Pulmonary artery endothelial cell (primary cell): ENCODE measurements at regions not wholly inside any gene's neighbourhood (a gene's known extent, or its start where the extent isn't known, plus 50 kb on each side); places are given as distances from the start of the nearest gene placed in this dataset.
"Not testable (repeated sequence)": the region's sequence is repeated elsewhere in the genome, so short reads cannot be mapped to it uniquely, and the experiment has no call there.

Experiments used
- DNase-seq: peaks from one replicate; pipeline ENCODE4 v3.0.0-alpha.2; 2011; ENCODE audit warnings: low read depth, low spot score

DNA sequence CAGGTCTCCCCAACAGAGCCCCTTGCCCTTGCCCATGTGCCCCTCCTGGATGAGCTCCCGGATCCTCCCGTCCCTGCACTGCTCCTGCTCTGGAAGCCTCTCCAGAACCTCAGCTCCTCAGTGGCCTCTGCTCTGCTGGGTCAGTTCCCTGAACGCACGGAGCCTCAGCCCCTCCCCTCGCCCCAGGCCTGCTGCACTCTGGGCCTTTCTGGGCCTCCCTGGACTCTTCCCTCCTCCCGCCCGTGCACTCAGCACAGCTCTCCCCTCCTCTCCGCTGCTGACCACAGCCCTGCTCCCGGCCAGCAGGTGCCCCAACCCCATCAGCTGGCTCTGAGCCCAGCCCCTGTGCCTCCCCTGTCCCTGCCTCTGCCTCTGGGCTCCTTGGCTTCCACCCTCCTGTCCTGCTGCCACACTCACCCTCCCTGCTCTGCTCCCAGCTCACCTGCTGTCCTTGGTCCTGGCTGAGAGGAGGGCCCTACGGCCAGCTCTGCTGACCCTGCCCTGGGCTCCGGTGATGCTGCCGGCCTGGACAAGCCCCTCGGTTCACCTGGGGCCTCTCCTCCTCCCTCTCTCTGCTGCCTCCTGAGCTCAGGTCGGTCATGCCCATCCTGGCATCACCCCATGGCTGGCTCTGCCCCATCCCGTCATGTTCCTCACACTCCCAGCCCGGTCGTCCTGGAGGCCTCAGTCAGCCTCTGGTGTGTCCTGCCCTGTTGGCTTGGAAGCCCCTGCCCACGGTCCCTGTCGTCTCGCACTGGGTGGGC, 248.4 kb downstream of the TMEM121 start:
- not testable (repeated sequence) for DNase-seq

DNA sequence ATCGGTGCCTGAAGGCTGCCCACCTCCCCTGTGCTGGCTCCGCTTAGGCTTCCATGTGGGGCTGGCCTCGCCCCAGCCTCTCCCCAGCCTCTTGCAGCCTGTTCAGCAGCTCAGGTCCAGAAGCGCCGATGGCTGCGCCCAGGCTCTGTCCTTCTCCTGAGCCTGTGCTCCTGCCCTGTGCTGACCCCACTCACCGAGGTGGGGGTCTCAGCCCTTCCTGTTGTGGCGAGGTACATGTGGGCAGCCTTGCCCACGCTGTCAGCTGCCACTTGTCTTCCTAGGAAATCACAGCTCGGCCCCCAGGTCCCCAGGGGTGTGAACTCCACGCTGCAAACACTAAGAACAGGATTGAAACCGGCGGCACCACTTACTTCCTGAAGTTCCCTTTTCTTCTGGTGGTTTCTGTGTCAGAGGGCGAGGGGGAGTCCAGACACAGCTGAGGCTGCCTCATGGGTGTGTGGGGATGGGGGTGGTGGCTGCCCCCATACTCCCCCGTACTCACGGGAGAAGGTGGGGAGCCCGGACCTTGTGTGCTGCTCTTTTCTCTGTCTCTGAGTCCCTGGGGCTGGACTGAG, 249.1 kb downstream of the TMEM121 start:
- not testable (repeated sequence) for DNase-seq

GRCh38 chr14:105776112-105776511, 249.7 kb downstream of the TMEM121 start:
- not testable (repeated sequence) for DNase-seq

- DNase-seq = no peak
These were observed 250.5 kb downstream of the TMEM121 start for GRCh38 chr14:105776924-105777323.

- no peak for DNase-seq
These were observed 257.3 kb downstream of the TMEM121 start for GRCh38 chr14:105783707-105784106.

- no peak for DNase-seq
These were observed 267.5 kb downstream of the TMEM121 start for GRCh38 chr14:105793836-105794235.

DNA sequence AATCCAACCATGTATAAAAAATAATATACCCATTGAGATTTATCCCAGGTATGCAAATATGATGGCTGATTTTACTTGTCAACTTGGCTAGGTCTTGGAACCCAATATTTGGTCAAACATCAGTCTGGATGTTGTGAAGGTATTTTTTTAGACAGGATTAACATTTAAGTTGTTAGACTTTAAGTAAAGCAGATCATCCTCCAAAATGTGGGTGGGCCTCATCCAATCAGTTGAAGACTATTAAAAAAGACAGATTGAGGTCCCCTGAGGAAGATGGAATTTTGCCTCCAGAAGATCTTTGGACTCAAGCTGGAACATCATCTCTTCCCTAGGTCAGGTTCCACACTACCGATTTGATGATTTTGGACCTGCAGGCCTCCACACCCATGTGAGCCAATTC, 271.2 kb downstream of the TMEM121 start:
- DNase-seq = no peak

DNA sequence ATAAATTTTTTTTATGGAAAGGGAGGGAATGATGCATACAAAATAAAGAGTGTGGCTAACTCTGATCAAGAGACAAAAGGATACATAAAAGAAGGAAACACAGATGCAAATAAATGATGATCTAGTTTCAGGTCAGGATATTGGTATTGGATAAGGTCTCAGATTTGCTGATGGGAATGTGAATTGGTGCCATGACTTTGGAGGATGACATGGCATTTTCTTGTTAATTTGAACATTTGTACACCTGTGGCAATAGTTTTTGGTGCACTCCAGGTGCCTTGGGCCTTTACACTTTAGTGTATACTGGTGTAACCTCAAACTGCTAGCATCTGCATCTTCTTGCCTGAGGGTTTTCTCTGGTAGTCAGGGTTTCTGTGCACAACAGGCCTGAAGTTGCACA, 279.3 kb downstream of the TMEM121 start:
- no peak for DNase-seq

GRCh38 chr14:105806568-105806967, 280.2 kb downstream of the TMEM121 start:
- DNase-seq = no peak

GRCh38 chr14:105817971-105818711, 291.8 kb downstream of the TMEM121 start:
- no peak for DNase-seq

DNA sequence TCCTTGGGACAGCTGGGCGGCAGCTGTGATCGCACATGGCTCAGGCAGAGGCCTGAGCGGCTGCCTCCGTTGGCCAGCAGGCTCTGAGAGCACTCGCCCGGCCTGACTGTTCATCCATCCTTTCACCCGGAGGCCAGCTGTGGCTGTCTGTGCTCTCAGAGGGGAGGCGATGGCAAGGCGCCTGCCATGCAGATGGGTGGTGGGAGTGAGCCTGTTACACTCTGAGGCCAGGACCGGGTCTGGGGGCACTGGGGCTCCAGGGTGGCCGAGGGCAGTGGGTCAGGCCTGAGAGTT, 292.3 kb downstream of the TMEM121 start:
- no peak for DNase-seq

DNA sequence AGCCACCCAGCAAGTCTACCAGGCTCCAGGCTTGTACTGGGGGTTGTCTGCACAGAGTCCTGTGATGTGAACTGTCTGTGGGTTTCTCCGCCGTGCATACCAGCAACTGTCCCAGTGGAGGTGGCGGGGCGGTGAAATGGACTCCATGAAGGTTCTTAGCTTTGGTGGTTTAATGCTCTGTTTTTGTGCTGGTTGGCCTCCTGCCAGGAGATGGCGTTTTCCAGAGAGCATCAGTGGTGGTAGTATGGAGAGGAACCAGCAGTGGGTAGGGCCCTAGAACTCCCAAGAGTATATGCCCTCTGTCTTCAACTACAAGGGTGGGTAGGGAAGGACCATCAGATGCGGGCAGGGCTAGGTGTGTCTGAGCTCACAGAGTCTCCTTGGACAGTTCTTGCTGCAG, 303.8 kb downstream of the TMEM121 start:
- DNase-seq = no peak

- DNase-seq = no peak
These were observed 309.8 kb downstream of the TMEM121 start for GRCh38 chr14:105836160-105836559.

GRCh38 chr14:105836730-105837129, 310.3 kb downstream of the TMEM121 start:
- DNase-seq = no peak

DNA sequence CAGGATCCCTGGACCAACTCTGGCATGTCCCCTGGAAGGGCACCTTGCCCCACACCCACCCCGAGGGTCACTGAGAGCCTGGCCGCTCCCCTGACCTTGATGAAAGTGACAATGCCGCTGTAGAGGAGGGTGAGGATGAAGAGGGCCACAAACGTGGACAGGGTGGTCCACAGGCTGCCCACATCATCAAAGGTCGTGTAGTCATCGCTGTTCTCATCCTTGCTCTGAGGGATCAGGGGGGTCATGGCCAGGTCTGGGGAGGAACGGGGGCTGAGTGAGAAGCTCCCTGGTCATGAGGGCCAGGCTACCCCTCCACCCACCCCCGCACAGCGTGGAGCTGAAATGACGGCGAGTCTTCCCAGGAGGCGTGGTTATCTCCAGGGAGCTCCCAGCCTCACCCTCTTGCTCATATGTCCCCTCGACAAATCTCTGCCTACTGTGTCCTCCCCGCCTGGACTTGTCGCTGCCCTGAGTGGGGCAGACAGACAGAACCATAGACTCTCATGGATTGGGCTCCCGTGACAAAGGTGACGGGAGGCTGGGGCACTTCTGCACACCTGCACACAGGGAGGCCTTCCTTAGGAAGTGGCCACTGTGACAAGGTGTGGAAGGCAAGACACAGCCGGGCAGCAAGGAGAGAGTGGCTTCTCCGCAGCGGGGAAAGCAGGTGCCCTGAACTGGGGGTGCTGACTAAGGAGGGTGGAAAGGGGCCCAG, 311.1 kb downstream of the TMEM121 start:
- DNase-seq = no peak

GRCh38 chr14:105838107-105838506, 311.7 kb downstream of the TMEM121 start:
- no peak for DNase-seq

DNA sequence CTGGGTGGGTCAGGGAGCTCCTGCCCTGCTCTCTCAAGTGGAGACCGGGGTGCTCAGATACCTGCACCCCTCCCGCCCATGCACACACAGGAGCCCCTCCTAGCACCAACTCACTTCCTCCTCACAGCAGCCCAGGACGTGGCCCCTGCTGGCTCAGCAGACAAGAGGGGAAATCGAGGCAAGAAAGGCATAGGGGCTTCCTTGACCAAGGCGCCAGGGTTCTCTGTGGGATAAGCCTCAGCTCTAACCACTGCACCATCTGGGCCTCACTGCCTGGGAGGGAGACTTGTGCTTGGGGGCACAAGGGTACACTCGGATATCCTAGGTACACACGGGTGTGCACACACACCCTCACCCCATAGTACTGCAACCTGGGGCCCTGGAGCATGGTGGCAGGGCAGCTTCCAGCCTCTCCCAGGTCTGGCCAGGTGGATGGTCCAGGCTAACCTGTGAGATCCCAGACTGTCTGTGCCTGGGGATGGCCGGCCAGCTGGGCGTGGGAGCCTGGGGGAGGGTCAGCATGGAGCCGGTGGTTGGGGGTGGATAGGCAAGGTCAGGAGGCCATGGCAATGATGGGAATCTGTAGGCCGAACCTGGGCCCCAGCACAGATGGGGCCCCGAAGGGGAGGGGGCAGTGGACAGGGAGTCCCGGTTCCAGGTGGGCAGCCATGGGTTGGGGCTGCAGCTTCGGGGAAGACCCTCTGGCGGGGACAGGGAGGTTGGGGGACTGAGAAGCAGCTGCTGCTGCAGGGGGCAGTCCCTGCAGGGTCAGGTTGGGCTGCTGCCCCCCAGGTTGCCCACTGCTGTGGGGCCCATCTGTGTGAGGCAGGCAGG, 312.4 kb downstream of the TMEM121 start:
- no peak for DNase-seq

DNA sequence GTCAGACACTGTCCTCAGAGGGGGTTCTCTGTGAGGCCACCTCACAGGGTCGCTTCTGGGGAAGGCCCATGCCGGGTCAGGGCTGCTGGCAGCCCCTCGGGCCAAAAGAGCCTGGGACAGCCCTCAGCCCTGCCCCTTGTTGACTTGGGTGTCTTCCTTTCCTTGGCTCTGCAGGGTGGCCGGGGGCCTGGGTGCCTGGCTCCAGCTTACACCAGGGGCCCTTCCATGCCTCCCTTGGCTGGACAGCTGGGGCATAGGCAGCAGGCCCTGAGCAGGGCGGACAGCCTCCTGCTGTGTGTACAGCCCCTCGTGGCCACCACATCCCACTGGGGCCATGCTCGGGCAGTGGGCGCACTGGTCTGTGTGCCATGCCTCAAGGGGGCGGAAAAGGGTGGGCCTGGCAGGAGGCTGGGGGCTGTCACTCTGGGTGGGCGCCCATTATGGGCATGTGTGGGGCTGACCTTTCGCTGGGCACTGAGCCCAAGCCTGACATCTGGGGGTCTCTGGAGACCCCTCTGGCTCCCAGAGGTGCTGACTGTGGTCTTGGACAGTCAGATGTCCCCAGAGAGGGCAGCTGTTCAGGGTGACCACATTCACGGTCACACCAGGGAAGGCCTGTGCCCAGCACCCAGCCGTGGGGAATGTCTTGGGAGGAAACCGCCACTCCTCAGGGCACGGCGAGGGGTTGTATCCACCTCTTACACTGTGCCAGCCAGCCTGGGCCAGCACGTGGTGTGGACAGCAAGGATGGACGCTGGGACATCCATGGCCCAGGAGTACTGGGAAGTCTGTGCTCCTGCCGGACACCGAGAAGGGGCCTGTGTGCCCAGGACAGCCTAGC, 313.3 kb downstream of the TMEM121 start:
- no peak for DNase-seq

DNA sequence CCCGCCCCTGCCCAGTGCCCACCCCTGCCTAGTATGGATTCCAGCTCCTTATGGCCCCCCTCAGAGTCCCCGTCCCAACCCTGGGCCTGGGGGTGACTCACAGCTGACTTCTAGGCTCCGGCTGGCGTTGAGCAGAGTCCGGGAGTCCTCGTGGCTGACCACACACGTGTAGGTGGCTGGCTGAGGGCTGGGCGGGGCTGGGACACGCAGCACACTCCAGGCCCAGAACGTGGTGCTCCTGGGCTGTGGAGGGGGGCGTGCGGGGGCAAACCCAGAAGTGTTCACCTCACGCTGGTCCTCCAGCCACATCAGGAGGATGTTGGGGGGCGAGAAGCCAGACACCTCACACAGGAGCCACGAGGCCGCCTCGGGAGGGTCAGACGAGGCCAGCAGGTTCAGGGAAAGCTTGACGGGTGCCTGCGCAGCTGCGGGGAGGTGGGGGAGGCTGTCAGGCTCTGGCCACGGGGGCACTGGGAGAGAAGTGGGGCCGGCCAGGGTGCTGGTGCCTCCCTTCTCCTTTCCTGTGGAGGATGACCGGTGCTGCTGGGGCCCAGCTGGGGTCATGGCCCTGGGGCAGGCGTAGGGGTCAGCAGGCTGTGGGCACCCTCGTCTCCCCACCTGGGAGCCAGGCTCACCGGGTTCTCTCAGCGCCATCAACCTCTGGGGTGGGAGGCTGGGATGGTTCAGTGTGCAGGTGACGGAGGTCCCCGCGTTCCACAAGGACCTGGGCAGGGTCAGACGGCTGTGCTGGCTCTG, 314.1 kb downstream of the TMEM121 start:
- DNase-seq = no peak
